Tibial nerve (tissue), 3 donors: ENCODE measurements at regions not wholly inside any gene's neighbourhood (a gene's known extent, or its start where the extent isn't known, plus 50 kb on each side); places are given as distances from the start of the nearest gene placed in this dataset.

Experiments used
- CTCF ChIP-seq, 5 experiments: fragments of 200-600 bp in 3 of 5; fragments of 450-650 bp in 2 of 5; sonication (generic) in 3 of 5; IDR thresholded peaks; one replicate each; pipeline ENCODE4 v1.5.1; 2016 to 2019; ENCODE audit warnings: antibody characterized with exemption in 5 of 5, mild to moderate bottlenecking in 3 of 5, moderate library complexity in 2 of 5
- POLR2A ChIP-seq, 2 donors: fragments of 450-650 bp; IDR thresholded peaks; one replicate each; pipeline ENCODE4 v1.6.1; 2017; ENCODE audit warnings: antibody characterized with exemption in 2 of 2, mild to moderate bottlenecking in 2 of 2, moderate library complexity in 2 of 2

- no peak for TF ChIP-seq POLR2A (IDR thresholded peaks at IDR 0.05)
- TF ChIP-seq CTCF (IDR thresholded peaks at IDR 0.05) = no peak
These were observed 259.7 kb upstream of the DCN start for GRCh38 chr12:91441993-91442952.
